Tibial nerve (tissue), 4 donors: ENCODE measurements at regions not wholly inside any gene's neighbourhood (a gene's known extent, or its start where the extent isn't known, plus 50 kb on each side); places are given as distances from the start of the nearest gene placed in this dataset.

Experiments used
- DNase-seq, 2 donors: peaks; one replicate each; pipeline ENCODE4 v3.0.0-alpha.2; 2019; ENCODE audit warnings: low spot score in 2 of 2
- H3K27ac ChIP-seq, 4 donors: fragments of 200-600 bp; sonication (generic) in 3 of 4; one replicate each; pipeline ENCODE4 v1.5.1; 2017 to 2019; ENCODE audit warnings: mild to moderate bottlenecking in 1 of 4
- H3K27me3 ChIP-seq, 2 donors: fragments of 200-600 bp; sonication (generic) in 1 of 2; one replicate each; pipeline versions ENCODE4 v1.5.1 to v1.6.0; 2017 to 2019
- H3K36me3 ChIP-seq, 3 donors: fragments of 200-600 bp; sonication (generic); one replicate each; pipeline ENCODE4 v1.5.1; 2018 to 2019
- H3K4me1 ChIP-seq, 4 donors: fragments of 200-600 bp; sonication (generic) in 3 of 4; one replicate each; pipeline ENCODE4 v1.5.1; 2017 to 2019
- H3K4me3 ChIP-seq, 4 donors: fragments of 200-600 bp; sonication (generic) in 3 of 4; one replicate each; pipeline ENCODE4 v1.5.1; 2017 to 2019; ENCODE audit warnings: mild to moderate bottlenecking in 1 of 4, moderate library complexity in 1 of 4
- H3K9me3 ChIP-seq, 4 donors: fragments of 200-600 bp; sonication (generic) in 3 of 4; one replicate each; pipeline ENCODE4 v1.5.1; 2017 to 2019
- EP300 ChIP-seq, 2 donors: sonication (generic); formaldehyde crosslinking; IDR thresholded peaks; one replicate each; pipeline ENCODE4 v1.6.1; 2017; ENCODE audit warnings: antibody characterized with exemption in 2 of 2, mild to moderate bottlenecking in 1 of 2
- POLR2A ChIP-seq, 2 donors: fragments of 450-650 bp; IDR thresholded peaks; one replicate each; pipeline ENCODE4 v1.6.1; 2017; ENCODE audit warnings: antibody characterized with exemption in 2 of 2, mild to moderate bottlenecking in 2 of 2, moderate library complexity in 2 of 2
- WGBS, 2 donors: methylation state at CpG; one replicate each; pipeline ENCODE4 v1.1.5; 2018; 5-methylcytosine and 5-hydroxymethylcytosine counted together
- TF ChIP-seq, protein P1 (sequence below), 5 experiments: fragments of 200-600 bp in 3 of 5; fragments of 450-650 bp in 2 of 5; sonication (generic) in 3 of 5; IDR thresholded peaks; one replicate each; pipeline ENCODE4 v1.5.1; 2016 to 2019; ENCODE audit warnings: antibody characterized with exemption in 5 of 5, mild to moderate bottlenecking in 3 of 5, moderate library complexity in 2 of 5

DNA sequence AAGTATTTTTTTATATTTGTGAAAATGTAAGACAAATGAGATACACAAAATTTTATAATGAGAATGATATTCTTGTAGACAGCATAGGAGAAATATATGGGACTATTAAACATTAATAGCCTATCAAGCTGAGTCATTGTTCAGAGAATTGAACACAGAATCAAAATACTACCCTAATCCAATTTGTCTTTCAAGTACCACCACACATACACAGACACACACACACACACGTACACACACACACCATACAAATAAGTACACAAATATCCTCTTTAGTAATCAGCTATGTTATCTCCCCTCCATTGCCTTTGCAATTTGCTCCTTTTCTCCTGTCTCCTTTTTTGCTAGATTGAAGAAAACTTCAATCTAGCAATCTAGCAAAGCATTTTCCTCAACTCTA, 499.3 kb downstream of the FOXG1 start:
- no peaks in the 10 kb centered on the region for H3K36me3 ChIP-seq
- no peaks in the 10 kb centered on the region for H3K4me1 ChIP-seq
- no peak for DNase-seq
- no peak overlapping the region for H3K27ac ChIP-seq
- no peak for TF ChIP-seq EP300 (IDR thresholded peaks at IDR 0.05)
- TF ChIP-seq, protein P1, sequence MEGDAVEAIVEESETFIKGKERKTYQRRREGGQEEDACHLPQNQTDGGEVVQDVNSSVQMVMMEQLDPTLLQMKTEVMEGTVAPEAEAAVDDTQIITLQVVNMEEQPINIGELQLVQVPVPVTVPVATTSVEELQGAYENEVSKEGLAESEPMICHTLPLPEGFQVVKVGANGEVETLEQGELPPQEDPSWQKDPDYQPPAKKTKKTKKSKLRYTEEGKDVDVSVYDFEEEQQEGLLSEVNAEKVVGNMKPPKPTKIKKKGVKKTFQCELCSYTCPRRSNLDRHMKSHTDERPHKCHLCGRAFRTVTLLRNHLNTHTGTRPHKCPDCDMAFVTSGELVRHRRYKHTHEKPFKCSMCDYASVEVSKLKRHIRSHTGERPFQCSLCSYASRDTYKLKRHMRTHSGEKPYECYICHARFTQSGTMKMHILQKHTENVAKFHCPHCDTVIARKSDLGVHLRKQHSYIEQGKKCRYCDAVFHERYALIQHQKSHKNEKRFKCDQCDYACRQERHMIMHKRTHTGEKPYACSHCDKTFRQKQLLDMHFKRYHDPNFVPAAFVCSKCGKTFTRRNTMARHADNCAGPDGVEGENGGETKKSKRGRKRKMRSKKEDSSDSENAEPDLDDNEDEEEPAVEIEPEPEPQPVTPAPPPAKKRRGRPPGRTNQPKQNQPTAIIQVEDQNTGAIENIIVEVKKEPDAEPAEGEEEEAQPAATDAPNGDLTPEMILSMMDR (IDR thresholded peaks at IDR 0.05): no peak
- no peak for TF ChIP-seq POLR2A (IDR thresholded peaks at IDR 0.05)
- H3K4me3 ChIP-seq: no peak overlapping the region
- H3K9me3 ChIP-seq: no peaks in the 10 kb centered on the region
- H3K27me3 ChIP-seq: no peaks in the 10 kb centered on the region
- WGBS, 2 donors: 74 to 82% methylated on average over 1 of the region's 1 CpG

DNA sequence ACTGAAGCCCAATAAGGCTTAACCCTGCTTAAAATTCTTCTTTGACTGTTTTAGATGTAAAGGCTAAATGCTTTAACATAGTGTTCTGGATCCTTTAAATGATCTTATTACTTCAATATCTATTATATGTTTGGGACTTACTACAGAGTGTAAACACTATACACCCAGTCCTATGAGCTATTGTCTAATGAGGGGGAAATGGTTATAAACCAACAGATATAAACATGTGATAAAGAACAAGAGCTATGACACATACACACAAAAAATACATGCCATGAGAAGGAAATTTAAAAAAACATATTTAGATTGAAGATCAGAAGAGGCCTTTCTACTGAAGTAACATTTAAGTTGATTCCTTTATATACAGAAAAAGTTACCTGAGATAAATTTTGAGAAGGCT, 505.1 kb downstream of the FOXG1 start:
- H3K4me3 ChIP-seq: no peak overlapping the region
- TF ChIP-seq POLR2A (IDR thresholded peaks at IDR 0.05) (no peak), EP300 (IDR thresholded peaks at IDR 0.05) (no peak)
- TF ChIP-seq, protein P1 (IDR thresholded peaks at IDR 0.05): no peak
- H3K9me3 ChIP-seq: no peaks in the 10 kb centered on the region
- H3K27ac ChIP-seq: no peak overlapping the region
- no peak for DNase-seq
- H3K4me1 ChIP-seq: no peaks in the 10 kb centered on the region
- H3K27me3 ChIP-seq: no peaks in the 10 kb centered on the region
- no peaks in the 10 kb centered on the region for H3K36me3 ChIP-seq

DNA sequence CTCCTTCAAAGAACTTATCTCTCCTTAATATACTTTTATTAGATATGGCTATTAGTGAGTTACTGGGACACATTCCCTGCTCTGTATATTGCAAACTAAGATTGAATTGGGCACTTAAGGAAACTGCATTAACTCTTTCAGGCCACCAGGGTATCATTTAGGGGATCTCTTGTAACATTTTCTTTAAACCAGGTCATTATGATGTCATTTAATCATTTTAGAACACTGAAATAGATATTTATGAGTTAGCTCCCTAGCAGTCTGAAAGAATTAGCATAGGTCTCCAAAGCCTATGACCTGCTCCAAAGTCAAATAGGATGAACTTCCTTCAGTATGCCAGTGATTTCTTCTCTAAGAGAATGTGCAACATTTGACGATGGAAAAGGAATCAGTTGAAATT, 506.9 kb downstream of the FOXG1 start:
- WGBS, 2 donors: 81 to 85% methylated on average over 1 of the region's 1 CpG
- Histone ChIP-seq H3K4me1 (no peaks in the 10 kb centered on the region), H3K9me3 (no peaks in the 10 kb centered on the region), H3K4me3 (no peak overlapping the region), H3K27ac (no peak overlapping the region), H3K27me3 (no peaks in the 10 kb centered on the region), H3K36me3 (no peaks in the 10 kb centered on the region)
- TF ChIP-seq, protein P1 (IDR thresholded peaks at IDR 0.05): no peak
- no peak for TF ChIP-seq POLR2A (IDR thresholded peaks at IDR 0.05)
- no peak for TF ChIP-seq EP300 (IDR thresholded peaks at IDR 0.05)
- DNase-seq: no peak

DNA sequence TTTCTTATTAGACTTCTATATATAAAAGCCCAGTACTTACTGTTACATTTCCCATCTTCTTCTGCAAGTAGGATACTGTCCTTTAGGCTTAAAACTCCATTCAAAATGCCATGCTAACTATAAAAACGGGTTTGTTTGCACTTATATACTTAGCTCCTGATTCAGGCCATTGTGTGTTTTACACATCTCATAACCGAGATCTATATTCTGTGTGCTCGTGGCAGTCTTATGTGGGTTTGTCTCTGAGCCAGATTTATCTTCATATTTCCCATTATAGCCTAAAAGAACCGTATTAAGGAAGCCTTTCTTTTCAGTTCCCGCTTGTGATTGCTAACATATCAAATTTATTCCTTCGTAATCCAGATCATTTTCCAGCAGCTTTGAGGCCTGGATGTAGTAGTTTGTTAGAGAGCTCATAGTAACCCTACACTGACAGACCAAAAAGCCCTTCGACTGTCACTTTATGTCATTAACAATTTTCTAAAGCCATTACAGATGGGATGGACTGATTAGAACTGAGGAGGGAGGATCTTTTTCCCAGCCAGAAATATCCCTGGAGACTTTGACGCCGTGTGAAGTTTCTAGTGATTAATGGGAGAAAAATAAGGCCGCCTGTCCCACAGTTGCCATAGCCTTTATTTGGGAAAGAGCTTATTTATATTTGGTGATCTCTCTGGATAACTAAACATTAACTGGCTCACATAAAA, 508.5 kb downstream of the FOXG1 start:
- no peak overlapping the region for H3K4me3 ChIP-seq
- no peak for DNase-seq
- no peaks in the 10 kb centered on the region for H3K27me3 ChIP-seq
- WGBS, 2 donors: 44 to 48% methylated on average over 10 of the region's 10 CpGs
- H3K36me3 ChIP-seq: no peaks in the 10 kb centered on the region
- no peaks in the 10 kb centered on the region for H3K4me1 ChIP-seq
- H3K9me3 ChIP-seq: no peaks in the 10 kb centered on the region
- TF ChIP-seq, protein P1 (IDR thresholded peaks at IDR 0.05): no peak
- TF ChIP-seq POLR2A (IDR thresholded peaks at IDR 0.05): no peak
- no peak for TF ChIP-seq EP300 (IDR thresholded peaks at IDR 0.05)
- no peak overlapping the region for H3K27ac ChIP-seq

DNA sequence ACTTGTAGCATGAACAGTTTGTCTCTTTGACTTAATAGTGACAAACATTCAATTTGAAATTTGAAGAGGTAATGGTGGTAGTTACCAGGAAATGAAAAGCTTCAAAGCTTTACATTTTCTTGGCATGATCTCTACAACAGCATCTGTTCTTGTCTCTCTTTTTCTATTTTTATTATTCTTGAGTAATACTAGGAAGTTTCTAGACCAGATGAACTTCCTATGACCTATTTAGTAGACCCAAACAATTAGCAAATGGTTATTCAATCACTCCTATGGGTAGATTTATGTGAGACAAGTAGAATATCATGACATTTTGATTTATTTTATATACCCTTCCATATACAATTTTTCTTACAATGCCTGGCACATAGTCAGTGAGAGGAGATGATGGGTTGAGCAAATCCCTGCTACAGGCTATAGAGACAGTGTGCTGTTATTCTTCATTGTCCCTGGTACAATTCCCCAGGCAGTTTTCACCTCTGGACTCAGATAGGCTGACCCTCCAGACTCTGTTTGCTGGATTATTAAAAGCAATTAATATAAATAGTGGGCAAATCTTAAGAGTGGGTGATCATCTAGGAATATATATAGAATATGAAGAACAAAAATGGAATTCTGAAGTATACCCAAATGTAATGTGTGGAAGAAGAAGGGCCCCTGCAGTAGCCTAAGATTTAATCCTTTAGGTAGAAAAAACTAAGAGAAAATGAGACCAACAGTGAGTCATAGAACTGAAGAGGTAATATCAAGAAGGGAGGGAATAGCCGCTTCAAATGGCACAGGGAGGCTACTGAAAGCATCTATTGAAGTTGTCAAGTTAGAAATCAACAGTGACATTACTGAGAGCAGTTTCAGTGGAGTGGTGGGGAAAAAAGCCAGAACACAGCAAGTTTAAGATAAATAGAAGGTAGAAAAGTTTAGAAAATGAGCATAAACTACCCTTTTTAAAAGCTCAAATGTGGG, 512.0 kb downstream of the FOXG1 start:
- 70 to 74% methylated on average over 1 of the region's 1 CpG for WGBS, 2 donors
- no peaks in the 10 kb centered on the region for H3K36me3 ChIP-seq
- H3K4me3 ChIP-seq: no peak overlapping the region
- H3K9me3 ChIP-seq: no peaks in the 10 kb centered on the region
- no peak for DNase-seq
- no peaks in the 10 kb centered on the region for H3K27me3 ChIP-seq
- H3K27ac ChIP-seq: no peak overlapping the region
- no peaks in the 10 kb centered on the region for H3K4me1 ChIP-seq
- TF ChIP-seq, protein P1 (IDR thresholded peaks at IDR 0.05): no peak
- no peak for TF ChIP-seq EP300 (IDR thresholded peaks at IDR 0.05)
- TF ChIP-seq POLR2A (IDR thresholded peaks at IDR 0.05): no peak
